ENCODE measurements at regions not wholly inside any gene's neighbourhood (a gene's known extent, or its start where the extent isn't known, plus 50 kb on each side); places are given as distances from the start of the nearest gene placed in this dataset.
A peak's percentile ranks its signal among the peaks of the same experiment; 100 is the strongest.
"Not testable (repeated sequence)": the region's sequence is repeated elsewhere in the genome, so short reads cannot be mapped to it uniquely, and the experiment has no call there.

DNA sequence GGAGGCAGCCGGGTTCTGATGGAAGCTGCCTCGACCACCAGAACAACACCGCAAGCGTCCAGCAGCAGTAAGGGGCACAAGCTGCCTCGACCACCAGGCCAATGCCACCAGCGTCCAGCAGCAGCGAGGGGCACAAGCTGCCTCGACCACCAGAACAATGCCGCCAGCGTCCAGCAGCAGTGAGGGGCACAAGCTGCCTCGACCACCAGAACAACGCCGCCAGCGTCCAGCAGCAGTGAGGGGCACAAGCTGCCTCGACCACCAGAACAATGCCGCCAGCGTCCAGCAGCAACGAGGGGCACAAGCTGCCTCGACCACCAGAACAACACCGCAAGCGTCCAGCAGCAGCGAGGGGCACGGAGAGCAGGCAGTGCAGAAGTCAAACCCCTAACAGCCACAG, 94.9 kb downstream of the TMEM18 start:
- DNase-seq (ENCODE audit: missing footprints); ATAC-seq; intact Hi-C loops (cut with DNase I): not testable (repeated sequence)

DNA sequence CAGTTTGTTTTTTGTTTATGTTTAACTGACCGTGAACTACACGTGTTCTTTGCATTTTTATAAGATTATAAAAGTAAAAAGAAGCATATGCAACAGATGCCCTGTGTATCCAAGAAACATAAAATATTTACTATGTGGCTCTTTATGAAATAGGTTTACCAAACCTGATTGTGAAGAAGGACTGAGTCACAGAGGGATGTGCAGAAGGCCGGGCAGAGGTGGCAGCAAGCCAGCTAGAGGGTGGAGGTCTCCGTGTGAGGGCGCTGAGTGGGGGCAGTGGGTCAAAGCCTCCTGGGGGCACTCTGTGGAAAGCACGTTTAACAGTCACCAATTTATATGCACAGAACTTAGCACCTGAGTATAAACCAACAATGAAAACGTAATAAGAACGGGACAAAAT, 97.2 kb downstream of the TMEM18 start:
- no peak for DNase-seq (ENCODE audit: missing footprints)
- ATAC-seq = no peak
- intact Hi-C loops (cut with DNase I) = no loop called here

DNA sequence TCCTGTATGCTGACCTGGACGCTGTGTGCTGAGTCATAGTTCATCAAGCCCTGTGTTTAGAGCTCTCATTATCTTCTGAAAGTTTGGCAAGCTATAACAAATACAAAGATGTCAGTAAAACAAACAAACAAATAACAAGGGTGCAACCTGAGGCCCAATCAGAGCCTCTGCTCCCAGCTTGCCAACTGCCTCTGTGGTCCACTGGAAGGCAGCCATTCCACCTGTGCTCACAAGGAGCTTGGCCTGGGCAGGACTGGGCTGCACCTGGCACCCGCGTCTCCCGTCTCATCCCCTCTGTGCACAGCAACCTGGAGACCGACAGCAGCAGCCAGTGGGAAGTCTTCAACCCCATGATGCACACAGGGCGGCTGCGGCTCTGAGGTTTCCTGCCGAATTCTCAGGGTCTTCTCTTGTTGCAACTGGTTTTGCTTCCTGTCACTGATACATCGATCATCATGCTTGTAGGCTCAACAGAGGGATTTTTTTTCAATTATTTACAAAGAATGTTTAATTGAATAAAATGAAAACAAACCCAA, 97.8 kb downstream of the TMEM18 start:
- intact Hi-C loops (cut with DNase I) = no loop called here
- ATAC-seq (no peak), DNase-seq (ENCODE audit: missing footprints) (no peak)

DNA sequence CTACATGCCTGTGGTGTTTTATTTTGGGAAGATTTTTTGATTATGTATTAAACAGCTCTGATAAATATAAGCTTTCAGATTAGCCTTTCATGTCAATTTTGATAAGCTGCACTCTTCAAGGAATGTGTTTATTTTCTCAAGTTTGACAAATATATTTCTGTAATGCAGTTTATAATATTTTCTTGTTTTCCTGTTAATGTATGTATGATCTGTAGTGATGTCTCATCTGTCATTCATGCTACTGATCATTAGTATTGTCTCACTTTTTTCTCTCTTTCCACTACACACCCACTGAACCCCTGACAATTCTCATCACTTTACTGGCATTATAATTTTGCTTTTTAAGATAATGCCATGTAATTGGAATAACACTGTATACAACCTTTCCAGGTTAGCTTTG, 100.9 kb downstream of the TMEM18 start:
- intact Hi-C loops (cut with DNase I) = no loop called here
- ATAC-seq = no peak
- DNase-seq (ENCODE audit: missing footprints) = no peak

DNA sequence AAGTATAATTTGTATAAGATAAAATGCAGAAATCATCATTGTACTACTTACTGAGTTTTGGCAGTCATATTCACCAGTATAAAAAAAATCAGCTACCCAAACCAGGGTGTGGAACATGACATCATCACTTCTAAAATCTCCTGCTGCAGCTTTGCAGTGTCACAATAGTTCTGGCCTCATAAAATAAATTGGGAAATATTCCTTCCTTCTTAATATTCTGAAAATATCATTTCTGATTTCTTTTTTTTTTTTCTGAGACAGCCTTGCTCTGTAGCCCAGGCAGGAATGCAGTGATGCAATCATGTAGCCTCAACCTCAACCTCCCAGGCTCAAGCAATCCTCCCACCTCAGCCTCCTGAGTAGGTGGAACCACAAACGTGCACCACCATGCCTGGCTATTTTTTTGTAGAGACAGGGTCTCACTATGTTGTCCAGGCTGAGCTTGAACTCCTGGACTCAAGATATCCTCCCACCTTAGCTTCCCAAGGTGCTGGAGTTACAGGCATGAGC, 101.4 kb downstream of the TMEM18 start:
- intact Hi-C loops (cut with DNase I) = no loop called here
- no peak for DNase-seq (ENCODE audit: missing footprints)
- ATAC-seq = no peak

DNA sequence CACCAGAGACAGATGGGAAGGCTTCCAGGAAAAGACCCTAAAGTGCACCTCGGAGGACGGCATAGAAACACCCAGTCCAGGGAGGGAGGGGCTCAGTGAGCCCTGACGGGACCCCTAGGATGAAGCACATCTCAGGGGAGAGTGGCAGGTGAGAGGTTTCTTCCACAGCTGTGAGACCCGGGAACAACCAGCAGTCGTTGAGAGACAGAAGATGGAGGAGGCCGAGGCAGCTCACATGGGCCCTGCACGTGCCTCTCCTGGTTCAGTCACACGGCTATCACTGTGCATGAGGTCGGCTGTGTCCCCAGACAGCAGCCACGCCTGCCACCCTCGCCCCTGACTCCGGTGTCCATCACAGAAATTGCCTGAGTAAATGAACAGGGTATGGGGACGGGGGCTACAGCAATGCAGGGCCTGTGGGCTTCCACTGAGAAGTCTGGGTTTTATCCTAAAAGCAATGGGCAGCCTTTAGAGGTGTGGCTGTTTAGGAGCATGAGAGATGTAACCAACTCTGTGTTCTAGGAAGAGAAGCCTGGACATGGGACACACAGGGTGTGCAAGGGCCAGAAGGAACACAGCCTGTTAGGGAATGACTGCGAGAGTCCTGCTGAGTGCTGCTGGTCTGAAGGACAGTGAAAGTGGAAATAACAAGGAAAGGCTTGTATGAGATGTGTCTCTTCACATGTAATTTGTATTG, 102.0 kb downstream of the TMEM18 start:
- intact Hi-C loops (cut with DNase I) = no loop called here
- ATAC-seq = no peak
- no peak for DNase-seq (ENCODE audit: missing footprints)

DNA sequence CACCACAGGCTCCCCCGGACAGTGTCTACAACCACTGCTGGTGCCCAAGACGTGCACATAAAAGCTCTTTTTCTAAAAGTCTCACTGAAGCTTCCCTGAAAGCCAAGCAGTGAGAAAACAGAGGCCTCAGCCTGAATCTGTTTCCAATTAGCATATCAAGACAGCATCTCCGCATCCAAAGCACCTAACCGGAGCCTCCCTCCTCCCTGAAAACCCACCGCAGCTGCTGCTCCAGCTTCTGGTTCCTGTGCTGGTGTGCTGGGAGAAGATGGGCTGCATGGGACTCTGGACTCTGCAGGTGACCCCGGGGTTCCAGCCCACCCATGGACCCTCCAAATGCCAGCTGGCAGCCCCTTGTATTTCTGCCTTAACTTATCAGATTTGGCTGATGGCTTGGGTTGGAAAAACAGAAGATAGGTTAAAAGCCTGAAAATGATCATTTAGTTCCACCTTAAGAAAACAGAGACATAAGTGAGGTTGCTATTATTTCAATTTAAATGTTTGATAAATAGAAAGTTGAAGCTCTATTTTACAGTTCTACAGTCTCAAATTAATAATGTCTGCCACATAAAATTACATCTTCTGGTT, 103.3 kb downstream of the TMEM18 start:
- DNase-seq (ENCODE audit: missing footprints) (no peak), ATAC-seq (no peak)
- intact Hi-C loops (cut with DNase I) = no loop called here

DNA sequence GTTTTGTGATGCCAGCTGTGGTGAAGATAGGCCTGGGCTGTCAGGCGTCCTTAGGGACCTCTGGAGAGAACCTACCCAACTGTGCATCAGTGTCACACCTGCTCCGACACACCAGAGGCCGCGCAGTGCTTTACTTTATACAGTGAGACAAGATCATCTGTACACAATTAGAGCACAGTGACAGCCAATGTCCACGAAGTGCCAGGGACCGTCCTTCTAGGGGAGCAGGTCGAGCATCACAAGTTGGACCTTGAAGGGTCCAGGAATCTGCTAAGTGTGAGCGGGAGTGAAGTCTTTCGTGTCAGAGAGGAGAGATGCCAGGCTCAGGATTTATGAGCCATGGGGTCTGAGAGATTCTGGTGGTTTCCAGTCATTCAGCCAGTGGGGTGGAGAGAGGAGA, 104.2 kb downstream of the TMEM18 start:
- ATAC-seq = no peak
- intact Hi-C loops (cut with DNase I) = no loop called here
- DNase-seq (ENCODE audit: missing footprints) = no peak

DNA sequence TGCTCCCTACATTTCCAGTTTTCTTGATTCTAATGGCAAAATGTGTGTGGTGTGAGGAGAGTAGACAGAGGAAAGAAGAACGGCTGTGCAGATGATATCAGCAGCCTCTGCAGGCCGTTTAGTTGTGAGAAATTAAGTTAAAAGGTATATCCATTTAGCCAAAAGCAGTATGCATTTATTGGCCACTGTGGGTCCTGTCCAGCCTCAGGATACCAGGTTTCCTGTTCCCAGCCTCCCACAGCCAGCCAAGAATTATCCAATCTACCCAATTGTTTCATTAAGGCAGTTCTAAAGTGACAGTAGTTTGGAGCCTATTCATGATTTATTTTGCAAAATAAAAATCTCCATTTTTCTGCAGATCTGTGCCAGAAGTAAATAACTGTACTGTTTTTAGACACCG, 107.5 kb downstream of the TMEM18 start:
- ATAC-seq (no peak), DNase-seq (ENCODE audit: missing footprints) (no peak)
- intact Hi-C loops (cut with DNase I) = no loop called here

DNA sequence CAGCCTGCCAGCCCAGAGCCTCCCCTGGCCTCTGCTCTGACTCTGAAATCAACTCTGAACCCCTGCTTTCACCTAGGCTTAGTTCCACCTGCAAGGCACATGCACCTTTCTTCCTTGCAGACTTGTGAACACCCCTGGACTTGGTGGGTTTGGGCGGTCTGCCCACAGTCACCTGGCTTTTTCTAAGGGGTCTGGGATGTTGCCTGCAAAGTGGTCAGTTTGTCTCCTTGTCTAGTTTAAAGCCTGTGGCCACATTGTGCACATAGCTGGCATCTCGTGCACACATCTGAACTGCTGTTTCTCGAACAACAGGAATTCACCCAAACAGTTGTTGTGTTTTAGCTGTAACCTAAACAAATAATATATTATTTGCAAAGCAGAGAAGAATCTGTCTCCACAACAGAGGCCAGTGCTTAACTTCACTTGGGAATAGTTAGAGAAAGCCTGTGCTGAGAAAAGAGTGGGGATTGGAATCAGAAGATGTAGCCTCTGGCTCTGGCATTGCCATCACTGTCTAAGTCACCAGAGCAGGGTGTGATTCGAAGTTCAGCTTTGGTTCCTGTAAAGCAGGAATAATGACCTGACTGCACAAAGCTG, 108.5 kb downstream of the TMEM18 start:
- no peak for DNase-seq (ENCODE audit: missing footprints)

DNA sequence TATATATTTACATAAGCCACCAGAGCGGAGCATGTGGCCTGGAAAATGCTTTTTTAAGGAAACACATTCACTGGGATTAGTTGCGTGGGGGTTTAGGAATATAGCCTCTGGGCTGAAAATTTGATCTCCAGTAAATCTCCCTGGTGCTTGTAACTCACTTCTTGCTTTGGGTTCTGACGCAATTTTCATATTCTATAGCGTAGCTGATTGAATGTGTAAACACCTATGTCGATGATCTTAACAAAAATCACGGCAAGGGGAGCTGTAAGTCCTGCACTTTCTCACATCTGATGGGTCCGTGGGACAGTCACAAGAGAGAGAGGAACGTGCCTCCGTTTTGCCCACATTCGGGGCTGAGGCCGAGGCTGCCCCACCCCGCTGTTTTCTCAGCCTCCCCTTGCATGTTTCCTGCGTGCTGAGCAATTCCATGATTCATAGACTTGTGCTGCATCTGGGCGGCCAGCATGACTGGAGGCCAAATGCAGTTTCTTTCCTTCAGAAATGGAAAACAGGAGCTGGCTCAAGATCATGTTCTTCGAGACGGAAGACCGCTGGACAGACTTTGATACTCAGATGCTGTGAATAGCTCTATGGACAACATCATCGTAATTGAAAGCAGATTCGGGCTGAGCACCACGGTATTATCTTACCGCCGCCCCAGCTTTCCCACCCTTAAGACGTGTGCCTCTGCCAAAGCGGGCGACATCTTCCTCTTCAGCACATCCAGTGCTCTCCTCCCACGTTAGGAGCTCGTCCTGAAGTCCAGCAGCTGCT, 109.2 kb downstream of the TMEM18 start:
- ATAC-seq (peak; percentile 80), DNase-seq (ENCODE audit: missing footprints) (no peak)
- intact Hi-C loops (cut with DNase I) = no loop called here

More for the DNA sequence above, 108.5 kb downstream of the TMEM18 start:
- intact Hi-C loops (cut with DNase I) = no loop called here
- no peak for ATAC-seq

DNA sequence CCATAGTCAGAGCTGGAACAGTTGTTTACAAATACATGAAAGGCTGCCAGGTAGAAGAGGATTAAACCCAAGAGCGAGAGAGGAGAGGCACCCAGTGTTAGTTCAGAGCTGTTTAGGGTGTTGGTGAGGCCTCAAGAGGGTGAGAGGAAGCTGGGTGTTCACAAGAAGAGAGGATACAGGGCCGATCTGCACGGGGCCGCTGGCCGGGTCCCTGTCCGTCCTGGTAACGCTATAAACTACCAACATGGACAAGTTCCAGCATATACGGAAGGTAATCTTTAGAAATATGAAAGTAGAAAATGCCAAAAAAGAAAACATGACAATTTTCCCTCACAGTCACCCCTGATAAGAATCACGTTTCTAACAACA, 109.7 kb downstream of the TMEM18 start:
- ATAC-seq = no peak
- intact Hi-C loops (cut with DNase I) = no loop called here
- DNase-seq (ENCODE audit: missing footprints) = no peak

DNA sequence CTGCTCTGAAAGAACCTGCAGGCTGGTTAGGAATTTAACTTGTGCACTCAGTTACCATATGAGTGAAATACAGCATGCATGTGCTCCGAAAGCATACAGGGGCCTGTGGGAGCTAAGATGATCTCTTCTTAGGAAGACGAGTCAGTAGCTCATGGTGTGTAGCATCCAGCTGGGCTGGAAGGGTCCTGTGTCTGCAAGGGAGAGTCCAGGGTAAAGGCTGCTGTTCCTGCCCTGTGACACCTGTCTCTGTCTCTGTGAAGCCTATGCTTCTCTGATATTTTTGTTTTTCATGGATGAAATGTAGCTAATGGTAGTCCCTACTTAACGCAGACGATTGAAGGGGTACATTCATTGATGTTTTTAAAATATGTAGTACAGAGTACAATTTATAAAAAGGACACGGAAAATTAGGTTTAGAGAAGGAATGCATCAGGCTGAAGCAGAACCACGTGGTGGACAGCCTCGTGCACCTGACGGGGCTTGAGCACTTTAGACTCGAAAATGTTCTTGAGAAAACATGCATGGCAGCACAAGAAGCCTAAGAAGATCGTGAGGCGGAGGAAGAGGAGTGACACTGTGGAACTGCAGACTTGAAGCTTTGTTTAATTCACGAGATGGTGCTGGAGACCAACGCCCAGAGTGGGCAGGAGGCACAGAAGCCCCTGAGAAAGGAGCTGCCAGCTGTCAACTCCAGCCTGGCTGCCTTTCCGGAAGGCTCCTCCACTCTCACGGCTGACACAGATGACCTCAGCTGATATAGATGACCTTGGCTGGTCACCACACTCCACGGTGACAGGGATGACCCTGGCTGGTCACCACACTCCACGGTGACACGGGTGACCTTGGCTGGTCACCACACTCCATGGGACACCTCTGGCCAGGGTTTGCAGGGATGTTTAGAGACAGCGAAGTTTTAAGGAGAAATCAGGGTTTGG, 110.6 kb downstream of the TMEM18 start:
- intact Hi-C loops (cut with DNase I) = no loop called here
- ATAC-seq (no peak), DNase-seq (ENCODE audit: missing footprints) (no peak)

DNA sequence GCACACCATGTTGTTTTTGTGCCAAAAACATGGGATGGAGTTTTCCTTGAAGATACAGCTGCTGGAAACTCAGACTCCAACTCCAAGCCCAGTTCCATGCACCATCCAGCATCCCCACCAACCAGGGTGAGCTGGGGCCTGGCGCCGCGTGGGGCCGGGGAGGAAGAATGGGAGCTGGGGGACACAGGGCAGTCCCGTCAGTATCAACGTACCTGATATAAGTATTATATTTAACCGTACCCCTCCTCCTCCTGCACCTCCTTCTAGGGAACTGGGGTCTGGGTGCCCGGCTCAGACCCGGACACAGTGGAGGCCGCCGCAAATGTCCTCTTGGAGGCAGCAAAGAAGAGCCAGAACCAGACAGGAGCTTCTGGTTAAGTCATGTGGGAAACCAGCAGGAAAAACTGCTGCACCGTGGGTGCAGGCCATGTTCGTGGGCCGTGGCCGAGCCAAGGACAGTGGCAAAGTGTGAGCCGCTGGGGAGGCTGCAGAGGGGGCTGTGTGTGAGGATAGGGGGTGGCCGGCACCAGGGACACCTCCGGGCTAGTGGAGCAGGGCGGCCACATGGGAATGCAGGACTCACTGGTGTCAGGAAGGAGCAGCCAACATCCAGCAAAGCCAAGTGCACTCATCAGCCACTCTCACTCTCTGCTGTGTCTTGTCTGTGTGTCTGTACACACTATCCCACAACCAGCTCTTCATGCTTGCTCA, 112.6 kb downstream of the TMEM18 start:
- intact Hi-C loops (cut with DNase I) = no loop called here

DNA sequence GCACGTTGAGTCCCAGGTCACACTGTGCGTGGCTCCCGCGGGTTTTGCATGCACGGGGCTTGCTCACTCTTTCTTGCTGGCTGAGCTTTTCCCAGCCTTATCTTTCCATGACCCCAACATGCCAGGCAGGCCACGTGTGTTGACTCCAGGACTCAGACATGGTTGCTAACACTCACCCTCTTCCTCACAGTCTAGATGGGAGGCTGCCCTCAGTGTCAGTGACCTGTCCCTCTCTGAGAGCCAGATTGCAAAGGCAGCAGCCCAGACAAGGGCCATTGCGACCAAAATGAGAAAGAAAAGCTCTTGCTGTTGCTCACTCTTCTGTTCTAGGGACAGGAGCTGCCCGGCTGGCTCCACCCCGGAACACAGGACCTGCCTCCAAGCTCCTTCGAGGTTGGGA, 113.7 kb downstream of the TMEM18 start:
- ATAC-seq = no peak
- no peak for DNase-seq (ENCODE audit: missing footprints)
- intact Hi-C loops (cut with DNase I) = no loop called here

More for the DNA sequence above, 112.6 kb downstream of the TMEM18 start:
- no peak for ATAC-seq
- no peak for DNase-seq (ENCODE audit: missing footprints)

DNA sequence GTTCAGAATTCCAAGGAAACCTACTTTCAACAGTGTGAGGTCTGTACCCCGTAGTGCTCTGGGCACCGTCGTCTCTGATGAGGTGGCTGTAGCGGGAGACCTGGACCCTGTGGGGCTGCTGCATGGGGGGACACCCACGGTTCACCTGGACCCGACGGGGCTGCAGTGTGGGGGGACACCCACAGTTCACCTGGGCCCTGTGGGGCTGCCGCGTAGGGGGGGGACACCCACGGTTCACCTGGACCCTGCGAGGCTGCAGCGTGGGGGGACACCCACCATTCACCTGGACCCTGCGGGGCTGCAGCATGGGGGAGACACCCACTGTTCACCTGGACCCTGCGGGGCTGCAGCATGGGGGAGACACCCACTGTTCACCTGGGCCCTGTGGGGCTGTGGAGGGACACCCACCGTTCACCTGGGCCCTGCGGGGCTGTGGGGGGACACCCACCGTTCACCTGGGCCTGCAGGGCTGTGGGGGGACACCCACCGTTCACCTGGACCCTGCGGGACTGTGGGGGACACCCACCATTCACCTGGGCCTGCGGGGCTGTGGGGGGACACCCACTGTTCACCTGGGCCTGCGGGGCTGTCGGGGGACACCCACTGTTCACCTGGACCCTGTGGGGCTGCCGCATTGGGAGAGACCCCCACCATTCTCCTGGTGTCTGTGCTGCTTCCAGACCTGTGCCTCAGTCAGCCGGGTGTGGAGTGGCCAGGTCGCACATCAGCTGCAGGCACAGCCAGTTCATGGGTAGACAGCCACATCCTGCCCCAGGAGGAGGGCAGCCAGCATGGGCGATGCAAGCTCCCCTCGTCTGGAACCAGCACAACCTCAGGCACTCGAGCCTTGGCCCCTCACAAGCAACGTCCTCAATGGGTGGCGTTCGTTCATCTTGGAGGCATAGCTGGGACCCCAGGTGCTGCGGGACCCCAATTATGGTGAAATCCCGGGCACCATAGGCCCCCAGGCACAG, 114.5 kb downstream of the TMEM18 start:
- ATAC-seq (no peak), DNase-seq (ENCODE audit: missing footprints) (no peak)
- intact Hi-C loops (cut with DNase I) = no loop called here

DNA sequence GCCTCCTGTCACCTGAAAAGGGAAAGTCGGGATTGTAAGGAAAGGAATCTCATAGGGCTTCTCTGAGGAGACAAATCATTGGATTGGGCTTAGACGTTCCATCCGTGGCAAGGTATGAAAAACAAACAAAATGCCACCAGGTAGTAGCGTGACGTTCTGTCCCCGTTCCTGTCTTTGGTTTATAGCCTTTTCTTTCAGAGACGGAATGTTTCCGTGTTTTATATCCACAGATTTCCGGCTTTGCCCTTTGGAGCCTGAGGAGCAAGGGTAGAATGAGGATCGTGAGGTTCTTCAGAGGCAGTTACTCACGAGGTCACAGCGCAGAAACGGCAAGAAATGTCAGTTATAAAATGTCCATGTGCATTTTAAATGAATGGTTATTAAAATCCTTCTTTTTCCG, 118.3 kb downstream of the TMEM18 start:
- DNase-seq (ENCODE audit: missing footprints) = no peak

More for the DNA sequence above, 118.3 kb downstream of the TMEM18 start:
- no peak for ATAC-seq
- intact Hi-C loops (cut with DNase I) = no loop called here
